ENCODE measurements at regions not wholly inside any gene's neighbourhood (a gene's known extent, or its start where the extent isn't known, plus 50 kb on each side); places are given as distances from the start of the nearest gene placed in this dataset.

GRCh38 chr4:132275583-132276121, 873.4 kb upstream of the PCDH10 start:
- intact Hi-C loops (cut with micrococcal nuclease): no loop called here
- ATAC-seq (no peak), DNase-seq (ENCODE audit: low read depth, low spot score) (no peak)
- H3K4me2 ChIP-seq (ENCODE audit: low read length): no peak overlapping the region
- RAD21 ChIA-PET (ENCODE audit: low non-redundant PET in 1 of 2, low total read pairs in 2 of 2, uncharacterized antibody in 2 of 2, unreplicated experiment in 2 of 2): no interaction called here
- TF ChIP-seq ELF1 (IDR thresholded peaks at IDR 0.05; ENCODE audit: borderline replicate concordance, low read depth) (no peak), SP1 (IDR thresholded peaks at IDR 0.05; ENCODE audit: low read depth) (no peak), ATF3 (IDR thresholded peaks at IDR 0.05) (no peak), EGR1 (IDR thresholded peaks at IDR 0.05; ENCODE audit: low read depth) (no peak)
- H3K36me3 ChIP-seq (ENCODE audit: control insufficient read depth in 1 of 2, insufficient read depth in 2 of 2, low read length in 2 of 2): no peaks in the 10 kb centered on the region
- BruUV-seq (replicated peaks): no TSS peak
- H2AFZ ChIP-seq (ENCODE audit: low read depth, low read length, poor library complexity, severe bottlenecking): no peak overlapping the region
- CTCF ChIA-PET: no interaction called here
- POLR2A ChIA-PET: no interaction called here
- no peaks in the 10 kb centered on the region for H4K20me1 ChIP-seq (ENCODE audit: insufficient read depth)
- H3K27me3 ChIP-seq (ENCODE audit: insufficient read depth, low read length): no peaks in the 10 kb centered on the region
- no peaks in the 10 kb centered on the region for H3K79me2 ChIP-seq (ENCODE audit: insufficient read depth, low read length)
- no peaks in the 10 kb centered on the region for H3K9me3 ChIP-seq (ENCODE audit: control insufficient read depth in 1 of 2, insufficient read depth in 1 of 2, low read depth in 1 of 2, low read length in 2 of 2)
- H3K27ac ChIP-seq (ENCODE audit: low read depth, low read length): no peak overlapping the region
- no peak overlapping the region for H3K9ac ChIP-seq (ENCODE audit: low read length)
- no peaks in the 10 kb centered on the region for H3K4me1 ChIP-seq (ENCODE audit: control insufficient read depth in 1 of 2, insufficient read depth in 2 of 2, low read length in 2 of 2)
- no peaks in the 10 kb centered on the region for H3K9me2 ChIP-seq (ENCODE audit: insufficient read depth)
- H3K4me3 ChIP-seq (replicated peaks in 1 of 2; ENCODE audit: low read depth in 1 of 2, low read length in 2 of 2): no peak overlapping the region

- no peak overlapping the region for H2AFZ ChIP-seq (ENCODE audit: low read depth, low read length, poor library complexity, severe bottlenecking)
- intact Hi-C loops (cut with micrococcal nuclease): no loop called here
- POLR2A ChIA-PET: no interaction called here
Observed at GRCh38 chr4:132276185-132276584, 872.9 kb upstream of the PCDH10 start.

More at GRCh38 chr4:132276185-132276584, 872.9 kb upstream of the PCDH10 start:
- no peaks in the 10 kb centered on the region for H3K36me3 ChIP-seq (ENCODE audit: control insufficient read depth in 1 of 2, insufficient read depth in 2 of 2, low read length in 2 of 2)
- no peak overlapping the region for H3K9ac ChIP-seq (ENCODE audit: low read length)
- H3K27me3 ChIP-seq (ENCODE audit: insufficient read depth, low read length): no peaks in the 10 kb centered on the region
- no peaks in the 10 kb centered on the region for H3K79me2 ChIP-seq (ENCODE audit: insufficient read depth, low read length)
- H3K4me3 ChIP-seq (replicated peaks in 1 of 2; ENCODE audit: low read depth in 1 of 2, low read length in 2 of 2): no peak overlapping the region
- ChIA-PET RAD21 (ENCODE audit: low non-redundant PET in 1 of 2, low total read pairs in 2 of 2, uncharacterized antibody in 2 of 2, unreplicated experiment in 2 of 2) (no interaction called here), CTCF (no interaction called here)
- H3K9me3 ChIP-seq (ENCODE audit: control insufficient read depth in 1 of 2, insufficient read depth in 1 of 2, low read depth in 1 of 2, low read length in 2 of 2): no peaks in the 10 kb centered on the region
- H3K27ac ChIP-seq (ENCODE audit: low read depth, low read length): no peak overlapping the region
- no peaks in the 10 kb centered on the region for H4K20me1 ChIP-seq (ENCODE audit: insufficient read depth)
- DNase-seq (ENCODE audit: low read depth, low spot score) (no peak), ATAC-seq (no peak)
- H3K4me2 ChIP-seq (ENCODE audit: low read length): no peak overlapping the region
- H3K9me2 ChIP-seq (ENCODE audit: insufficient read depth): no peaks in the 10 kb centered on the region
- TF ChIP-seq ZFX (IDR thresholded peaks at IDR 0.05): no peak
- no peak for TF ChIP-seq ELF1 (IDR thresholded peaks at IDR 0.05; ENCODE audit: borderline replicate concordance, low read depth)
- no peaks in the 10 kb centered on the region for H3K4me1 ChIP-seq (ENCODE audit: control insufficient read depth in 1 of 2, insufficient read depth in 2 of 2, low read length in 2 of 2)
- no TSS peak for BruUV-seq (replicated peaks)
